Cardiac muscle cell (in vitro differentiated cells and primary cell): ENCODE measurements at regions not wholly inside any gene's neighbourhood (a gene's known extent, or its start where the extent isn't known, plus 50 kb on each side); places are given as distances from the start of the nearest gene placed in this dataset.

ENCODE experiments used
- DNase-seq, 2 donors: peaks; one replicate each; pipeline versions ENCODE4 v3.0.0 to v3.0.0-alpha.2; 2010 to 2017; ENCODE audit warnings: low read depth in 1 of 2, low spot score in 1 of 2
- H3K27ac ChIP-seq: fragments of 200-600 bp; sonication (generic); 2 replicates; pipeline ENCODE4 v1.5.1; 2016
- H3K27me3 ChIP-seq: fragments of 200-600 bp; sonication (generic); 2 replicates; pipeline ENCODE4 v1.6.0; 2016; ENCODE audit warnings: control low read depth
- H3K36me3 ChIP-seq: fragments of 200-600 bp; sonication (generic); 2 replicates; pipeline ENCODE4 v1.5.1; 2016; ENCODE audit warnings: control low read depth
- H3K4me1 ChIP-seq: fragments of 200-600 bp; sonication (generic); 2 replicates; pipeline ENCODE4 v1.8.1; 2017; ENCODE audit warnings: low read depth, mild to moderate bottlenecking, mixed run types
- H3K4me3 ChIP-seq: fragments of 200-600 bp; sonication (generic); 2 replicates; pipeline ENCODE4 v1.5.1; 2016; ENCODE audit warnings: mild to moderate bottlenecking
- H3K9me3 ChIP-seq: fragments of 200-600 bp; sonication (generic); 2 replicates; pipeline ENCODE4 v1.5.1; 2017; ENCODE audit warnings: low read depth, mild to moderate bottlenecking, control low read depth
- TF ChIP-seq, protein P1 (sequence below): IDR thresholded peaks from 2 replicates; pipeline ENCODE4 v1.5.1; 2012; ENCODE audit warnings: low read depth, mild to moderate bottlenecking, low read length

DNA sequence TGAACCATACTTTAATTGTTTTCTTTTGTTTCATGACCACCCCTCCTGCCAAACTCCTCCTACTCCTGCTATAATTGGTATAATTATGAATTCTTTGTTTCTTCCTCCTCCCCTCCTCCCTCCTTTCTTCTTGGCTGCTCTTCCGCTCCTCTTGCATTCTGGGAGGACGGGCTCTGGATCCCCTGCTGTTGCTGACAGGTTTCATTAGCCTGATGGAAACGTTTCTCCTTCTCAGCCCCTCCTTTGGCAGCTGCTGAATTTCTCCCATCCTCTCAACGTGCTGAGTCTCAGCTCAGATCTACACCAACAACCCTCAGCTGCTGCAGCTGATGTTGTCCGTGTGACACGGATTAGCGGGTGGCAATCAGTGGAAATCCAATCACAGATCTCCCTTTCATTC is 97.1 kb upstream of the UBAC2 start:
- H3K4me3 ChIP-seq, result no peak overlapping the region
- TF ChIP-seq, protein P1, sequence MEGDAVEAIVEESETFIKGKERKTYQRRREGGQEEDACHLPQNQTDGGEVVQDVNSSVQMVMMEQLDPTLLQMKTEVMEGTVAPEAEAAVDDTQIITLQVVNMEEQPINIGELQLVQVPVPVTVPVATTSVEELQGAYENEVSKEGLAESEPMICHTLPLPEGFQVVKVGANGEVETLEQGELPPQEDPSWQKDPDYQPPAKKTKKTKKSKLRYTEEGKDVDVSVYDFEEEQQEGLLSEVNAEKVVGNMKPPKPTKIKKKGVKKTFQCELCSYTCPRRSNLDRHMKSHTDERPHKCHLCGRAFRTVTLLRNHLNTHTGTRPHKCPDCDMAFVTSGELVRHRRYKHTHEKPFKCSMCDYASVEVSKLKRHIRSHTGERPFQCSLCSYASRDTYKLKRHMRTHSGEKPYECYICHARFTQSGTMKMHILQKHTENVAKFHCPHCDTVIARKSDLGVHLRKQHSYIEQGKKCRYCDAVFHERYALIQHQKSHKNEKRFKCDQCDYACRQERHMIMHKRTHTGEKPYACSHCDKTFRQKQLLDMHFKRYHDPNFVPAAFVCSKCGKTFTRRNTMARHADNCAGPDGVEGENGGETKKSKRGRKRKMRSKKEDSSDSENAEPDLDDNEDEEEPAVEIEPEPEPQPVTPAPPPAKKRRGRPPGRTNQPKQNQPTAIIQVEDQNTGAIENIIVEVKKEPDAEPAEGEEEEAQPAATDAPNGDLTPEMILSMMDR, result no peak
- no peaks in the 10 kb centered on the region for H3K27me3 ChIP-seq
- peaks cover 6% of the 10 kb centered on the region for H3K4me1 ChIP-seq
- no peaks in the 10 kb centered on the region for H3K36me3 ChIP-seq
- peak; percentile 12 to 34 for DNase-seq
- no peak overlapping the region for H3K27ac ChIP-seq
- no peaks in the 10 kb centered on the region for H3K9me3 ChIP-seq

DNA sequence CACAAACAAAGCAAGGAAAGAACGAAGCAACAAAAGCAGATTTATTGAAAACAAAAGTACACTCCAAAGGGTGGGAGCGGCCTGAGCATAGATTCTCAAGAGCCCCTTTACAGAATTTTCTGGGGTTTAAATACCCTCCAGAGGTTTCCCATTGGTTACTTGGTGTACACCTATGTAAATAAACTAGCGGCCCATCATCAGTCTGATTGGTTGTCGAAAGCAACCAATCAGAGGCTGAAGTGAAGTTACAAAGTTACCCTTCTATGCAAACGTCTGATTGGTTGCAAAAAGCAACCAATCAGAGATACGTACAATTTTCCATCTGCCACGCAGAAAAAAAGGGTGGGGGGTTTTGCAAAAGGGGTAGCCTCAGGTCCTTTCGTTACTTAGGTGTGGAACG is 96.3 kb upstream of the UBAC2 start:
- H3K27ac ChIP-seq, result no peak overlapping the region
- H3K27me3 ChIP-seq, result no peaks in the 10 kb centered on the region
- H3K4me3 ChIP-seq, result no peak overlapping the region
- no peaks in the 10 kb centered on the region for H3K36me3 ChIP-seq
- H3K4me1 ChIP-seq, result peaks cover 6% of the 10 kb centered on the region
- no peak for DNase-seq
- no peaks in the 10 kb centered on the region for H3K9me3 ChIP-seq
- TF ChIP-seq, protein P1, result no peak

DNA sequence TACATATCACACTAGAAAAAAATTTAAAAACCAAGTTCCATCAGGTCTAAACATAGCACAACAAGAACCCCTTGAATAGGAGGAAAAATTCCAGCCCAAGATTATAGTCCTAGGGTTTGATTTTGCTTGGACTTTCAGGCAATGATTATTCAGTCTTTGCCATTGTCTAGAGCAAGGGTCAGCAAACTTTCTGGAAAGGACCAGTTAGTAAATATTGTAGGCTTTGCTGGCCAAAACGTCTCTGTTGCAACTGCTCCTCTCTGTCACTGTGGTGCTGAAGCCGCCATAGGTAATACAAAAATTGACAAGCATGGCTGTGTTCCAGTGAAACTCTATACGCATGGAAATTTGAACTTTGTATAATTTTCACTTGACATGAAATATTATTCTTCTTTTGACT is 95.5 kb upstream of the UBAC2 start:
- Histone ChIP-seq H3K4me3 (no peak overlapping the region), H3K4me1 (peaks cover 6% of the 10 kb centered on the region), H3K36me3 (no peaks in the 10 kb centered on the region), H3K27me3 (no peaks in the 10 kb centered on the region), H3K27ac (no peak overlapping the region), H3K9me3 (no peaks in the 10 kb centered on the region)
- TF ChIP-seq, protein P1, result no peak
- no peak for DNase-seq

DNA sequence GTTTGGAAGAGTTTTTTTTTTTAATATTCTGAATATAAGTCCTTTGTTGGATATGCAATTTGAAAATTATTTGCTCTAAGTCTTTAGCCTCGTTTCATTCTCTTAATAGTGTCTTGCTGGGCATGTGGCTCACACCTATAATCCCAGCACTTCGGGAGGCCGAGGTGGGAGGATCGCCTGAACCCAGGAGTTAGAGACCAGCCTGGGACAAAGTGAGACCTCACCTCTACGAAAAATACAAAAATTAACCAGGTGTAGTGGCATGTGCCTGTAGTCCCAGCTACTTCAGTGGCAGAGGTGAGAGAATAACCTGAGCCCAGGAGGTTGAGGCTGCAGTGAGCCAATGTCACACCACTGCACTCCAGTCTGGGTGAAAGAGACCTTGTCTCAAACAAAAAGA is 87.3 kb upstream of the UBAC2 start:
- H3K27me3 ChIP-seq, result no peaks in the 10 kb centered on the region
- DNase-seq, result no peak
- H3K36me3 ChIP-seq, result no peaks in the 10 kb centered on the region
- H3K4me1 ChIP-seq, result no peaks in the 10 kb centered on the region
- no peak overlapping the region for H3K4me3 ChIP-seq
- no peak overlapping the region for H3K27ac ChIP-seq
- TF ChIP-seq, protein P1, result no peak
- no peaks in the 10 kb centered on the region for H3K9me3 ChIP-seq

DNA sequence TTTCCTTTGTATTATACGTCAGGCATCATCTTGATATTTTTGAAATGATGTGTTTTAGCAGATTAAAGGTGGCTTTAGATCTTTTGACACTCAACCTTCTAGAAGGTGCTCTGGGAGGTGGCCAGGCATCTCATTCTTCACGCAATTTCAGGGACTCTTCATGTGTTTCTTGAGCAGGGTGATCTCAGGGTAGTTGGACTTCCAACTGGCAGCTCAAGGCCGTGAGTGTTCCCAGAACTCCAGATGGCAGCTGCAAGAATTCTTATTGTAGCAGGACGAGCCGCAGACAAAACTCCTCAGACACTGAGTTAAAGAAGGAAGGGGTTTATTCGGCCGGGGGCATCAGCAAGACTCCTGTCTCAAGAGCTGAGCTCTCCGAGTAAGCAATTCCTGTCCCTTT is 82.5 kb upstream of the UBAC2 start:
- no peak for DNase-seq

More for the DNA sequence above, 82.5 kb upstream of the UBAC2 start:
- no peaks in the 10 kb centered on the region for H3K27me3 ChIP-seq
- TF ChIP-seq, protein P1, result no peak
- no peak overlapping the region for H3K4me3 ChIP-seq
- H3K9me3 ChIP-seq, result no peaks in the 10 kb centered on the region
- H3K27ac ChIP-seq, result no peak overlapping the region
- H3K36me3 ChIP-seq, result no peaks in the 10 kb centered on the region
- H3K4me1 ChIP-seq, result no peaks in the 10 kb centered on the region
